ENCODE measurements at regions not wholly inside any gene's neighbourhood (a gene's known extent, or its start where the extent isn't known, plus 50 kb on each side); places are given as distances from the start of the nearest gene placed in this dataset.
"Not testable (repeated sequence)": the region's sequence is repeated elsewhere in the genome, so short reads cannot be mapped to it uniquely, and the experiment has no call there.

DNA sequence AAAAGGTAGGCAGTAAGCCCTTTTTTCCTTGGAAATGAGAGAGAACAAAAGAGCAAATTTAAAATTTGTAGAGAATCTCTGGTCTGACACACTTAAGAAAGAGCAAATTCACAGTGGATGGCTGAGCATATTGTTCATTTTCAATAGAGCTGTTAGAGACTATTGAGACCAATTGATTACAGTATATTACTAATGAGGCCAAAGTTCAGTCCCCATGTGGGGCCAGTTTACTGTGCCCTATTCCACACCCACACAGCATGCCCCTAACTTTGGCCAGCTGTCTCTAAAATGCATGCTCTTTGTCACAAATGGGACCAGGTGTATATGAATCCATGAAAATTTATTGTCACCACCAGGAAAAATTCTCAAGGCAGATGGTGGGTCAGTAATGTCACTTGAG is 470.5 kb downstream of the PCDH7 start:
- Mint-ChIP-seq H3K4me3 (no peak overlapping the region), H3K27me3 (no peaks in the 10 kb centered on the region), H3K4me1 (no peaks in the 10 kb centered on the region), H3K27ac (no peak overlapping the region), H3K36me3 (no peaks in the 10 kb centered on the region), H3K9me3 (peaks cover 0 to 12% (median 4%) of the 10 kb centered on the region in 8 donors)
- intact Hi-C loops (cut with micrococcal nuclease): no loop called here
- Histone ChIP-seq H3K36me3 (ENCODE audit: insufficient read depth, low read length) (no peaks in the 10 kb centered on the region), H3K27me3 (ENCODE audit: insufficient read depth, low read length) (no peaks in the 10 kb centered on the region), H3K9me3 (ENCODE audit: control insufficient read depth in 1 of 2, low read length in 2 of 2) (no peaks in the 10 kb centered on the region), H3K4me3 (ENCODE audit: low read length in 2 of 2) (no peak overlapping the region), H3K27ac (ENCODE audit: low read depth, low read length) (no peak overlapping the region), H3K4me1 (ENCODE audit: insufficient read depth, low read length) (no peaks in the 10 kb centered on the region)
- DNase-seq: no peak
- ChIA-PET POLR2A (ENCODE audit: partially characterized antibody) (no interaction called here), CTCF (ENCODE audit: partially characterized antibody) (no interaction called here)

DNA sequence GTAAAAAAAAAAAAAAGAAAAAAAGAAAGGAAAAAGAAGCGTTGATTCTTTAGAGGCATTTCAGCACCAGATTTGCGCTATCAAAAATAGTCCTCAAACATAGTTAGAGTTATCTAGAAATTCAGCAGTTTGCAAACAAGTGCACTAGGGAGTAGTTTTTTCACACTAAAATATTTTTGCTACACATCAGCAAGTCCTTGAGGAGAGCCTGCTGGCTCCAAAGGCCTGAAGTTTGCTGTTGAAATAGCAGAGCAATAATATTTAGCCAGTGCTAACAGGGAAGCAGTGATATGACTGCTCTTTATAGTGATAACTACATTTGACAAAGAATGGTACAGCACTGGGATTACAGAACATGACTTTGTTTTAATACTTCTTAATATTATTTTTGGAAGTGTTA is 472.2 kb downstream of the PCDH7 start:
- Mint-ChIP-seq H3K36me3 (no peaks in the 10 kb centered on the region), H3K27me3 (no peaks in the 10 kb centered on the region), H3K27ac (no peak overlapping the region), H3K4me1 (no peaks in the 10 kb centered on the region), H3K4me3 (no peak overlapping the region), H3K9me3 (peaks cover 5 to 16% (median 8%) of the 10 kb centered on the region in 8 donors)
- H3K27me3 ChIP-seq (ENCODE audit: insufficient read depth, low read length): no peaks in the 10 kb centered on the region
- CTCF ChIA-PET (ENCODE audit: partially characterized antibody): no interaction called here
- H3K36me3 ChIP-seq (ENCODE audit: insufficient read depth, low read length): no peaks in the 10 kb centered on the region
- H3K27ac ChIP-seq (ENCODE audit: low read depth, low read length): no peak overlapping the region
- H3K4me1 ChIP-seq (ENCODE audit: insufficient read depth, low read length): no peaks in the 10 kb centered on the region
- POLR2A ChIA-PET (ENCODE audit: partially characterized antibody): no interaction called here
- DNase-seq: no peak
- H3K9me3 ChIP-seq (ENCODE audit: control insufficient read depth in 1 of 2, low read length in 2 of 2): no peaks in the 10 kb centered on the region
- intact Hi-C loops (cut with micrococcal nuclease): no loop called here
- H3K4me3 ChIP-seq (ENCODE audit: low read length in 2 of 2): no peak overlapping the region

DNA sequence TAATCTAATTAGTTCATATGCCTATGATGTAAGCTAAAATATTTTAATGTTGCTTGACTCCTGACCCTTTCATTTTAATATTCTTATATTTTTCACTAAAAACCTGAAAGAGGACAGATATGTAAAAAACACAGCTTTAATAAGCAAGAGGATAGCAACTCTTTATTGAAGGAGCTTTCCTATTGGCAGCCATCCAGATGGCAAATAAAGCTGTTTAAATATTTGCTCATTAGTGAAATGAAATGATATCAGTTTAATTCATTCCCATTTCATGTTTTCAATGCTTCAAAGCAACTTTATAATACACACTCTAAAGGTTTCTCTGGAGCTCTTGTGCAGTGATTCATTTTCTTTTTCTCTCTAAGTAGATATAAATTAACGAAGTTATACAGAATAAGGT is 473.4 kb downstream of the PCDH7 start:
- no peak overlapping the region for H3K4me3 Mint-ChIP-seq
- no peak overlapping the region for H3K27ac ChIP-seq (ENCODE audit: low read depth, low read length)
- H3K9me3 ChIP-seq (ENCODE audit: control insufficient read depth in 1 of 2, low read length in 2 of 2): no peaks in the 10 kb centered on the region
- no peaks in the 10 kb centered on the region for H3K36me3 Mint-ChIP-seq
- ChIA-PET CTCF (ENCODE audit: partially characterized antibody) (no interaction called here), POLR2A (ENCODE audit: partially characterized antibody) (no interaction called here)
- peaks cover 8 to 19% (median 12%) of the 10 kb centered on the region in 8 donors for H3K9me3 Mint-ChIP-seq
- no peak overlapping the region for H3K4me3 ChIP-seq (ENCODE audit: low read length in 2 of 2)
- no peaks in the 10 kb centered on the region for H3K27me3 Mint-ChIP-seq
- no peak for DNase-seq
- H3K27ac Mint-ChIP-seq: no peak overlapping the region
- no peaks in the 10 kb centered on the region for H3K36me3 ChIP-seq (ENCODE audit: insufficient read depth, low read length)
- H3K4me1 ChIP-seq (ENCODE audit: insufficient read depth, low read length): no peaks in the 10 kb centered on the region
- no peaks in the 10 kb centered on the region for H3K27me3 ChIP-seq (ENCODE audit: insufficient read depth, low read length)
- intact Hi-C loops (cut with micrococcal nuclease): no loop called here
- no peaks in the 10 kb centered on the region for H3K4me1 Mint-ChIP-seq

DNA sequence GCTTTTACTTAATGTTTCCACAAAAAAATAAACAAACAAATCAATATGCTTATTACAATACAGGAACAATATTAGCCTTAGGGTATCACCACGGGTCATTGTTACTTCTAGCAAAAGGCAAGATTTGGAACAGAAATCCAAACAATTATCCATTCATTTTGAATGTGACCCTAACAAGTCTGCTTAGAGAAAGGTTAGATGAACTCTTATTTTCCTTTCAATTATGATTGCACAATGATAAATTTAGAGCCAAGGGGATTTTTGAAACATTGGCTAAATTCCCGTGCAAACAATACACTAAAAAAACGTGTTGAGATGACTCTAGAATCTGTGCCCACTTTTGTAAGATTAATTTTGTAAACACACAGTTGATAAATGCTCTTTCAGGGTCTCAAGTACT is 474.7 kb downstream of the PCDH7 start:
- no peak overlapping the region for H3K4me3 ChIP-seq (ENCODE audit: low read length in 2 of 2)
- H3K27me3 ChIP-seq (ENCODE audit: insufficient read depth, low read length): no peaks in the 10 kb centered on the region
- Mint-ChIP-seq H3K27ac (no peak overlapping the region), H3K36me3 (no peaks in the 10 kb centered on the region), H3K4me3 (no peak overlapping the region), H3K4me1 (no peaks in the 10 kb centered on the region), H3K27me3 (no peaks in the 10 kb centered on the region), H3K9me3 (peaks cover 8 to 28% (median 16%) of the 10 kb centered on the region in 8 donors)
- H3K27ac ChIP-seq (ENCODE audit: low read depth, low read length): no peak overlapping the region
- intact Hi-C loops (cut with micrococcal nuclease): no loop called here
- H3K36me3 ChIP-seq (ENCODE audit: insufficient read depth, low read length): no peaks in the 10 kb centered on the region
- CTCF ChIA-PET (ENCODE audit: partially characterized antibody): no interaction called here
- DNase-seq: no peak
- H3K9me3 ChIP-seq (ENCODE audit: control insufficient read depth in 1 of 2, low read length in 2 of 2): no peaks in the 10 kb centered on the region
- H3K4me1 ChIP-seq (ENCODE audit: insufficient read depth, low read length): no peaks in the 10 kb centered on the region
- POLR2A ChIA-PET (ENCODE audit: partially characterized antibody): no interaction called here

DNA sequence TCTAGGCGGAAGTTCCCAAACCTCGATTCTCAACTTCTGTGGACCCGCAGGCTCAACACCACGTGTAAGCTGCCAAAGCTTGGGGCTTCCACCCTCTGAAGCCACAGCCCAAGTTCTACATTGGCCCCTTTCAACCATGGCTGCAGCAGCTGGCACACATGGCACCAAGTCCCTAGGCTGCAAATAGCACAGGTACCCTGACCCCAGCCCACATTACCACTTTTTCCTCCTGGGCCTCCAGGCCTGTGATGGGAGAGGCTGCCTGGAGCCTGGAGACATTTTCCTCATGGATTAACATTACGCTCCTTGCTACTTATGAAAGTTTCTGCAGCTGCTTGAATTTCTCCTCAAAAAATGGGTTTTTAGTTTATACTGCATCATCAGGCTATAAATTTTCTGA is 479.5 kb downstream of the PCDH7 start:
- Mint-ChIP-seq H3K27ac (no peak overlapping the region), H3K36me3 (no peaks in the 10 kb centered on the region), H3K27me3 (no peaks in the 10 kb centered on the region), H3K9me3 (peaks cover 10 to 29% (median 22%) of the 10 kb centered on the region in 8 donors), H3K4me3 (no peak overlapping the region), H3K4me1 (no peaks in the 10 kb centered on the region)
- Histone ChIP-seq H3K36me3 (ENCODE audit: insufficient read depth, low read length) (no peaks in the 10 kb centered on the region), H3K4me1 (ENCODE audit: insufficient read depth, low read length) (no peaks in the 10 kb centered on the region), H3K27ac (ENCODE audit: low read depth, low read length) (no peak overlapping the region), H3K9me3 (ENCODE audit: control insufficient read depth in 1 of 2, low read length in 2 of 2) (no peaks in the 10 kb centered on the region), H3K4me3 (ENCODE audit: low read length in 2 of 2) (no peak overlapping the region), H3K27me3 (ENCODE audit: insufficient read depth, low read length) (no peaks in the 10 kb centered on the region)
- CTCF ChIA-PET (ENCODE audit: partially characterized antibody): no interaction called here
- intact Hi-C loops (cut with micrococcal nuclease): no loop called here
- DNase-seq: no peak
- POLR2A ChIA-PET (ENCODE audit: partially characterized antibody): no interaction called here

DNA sequence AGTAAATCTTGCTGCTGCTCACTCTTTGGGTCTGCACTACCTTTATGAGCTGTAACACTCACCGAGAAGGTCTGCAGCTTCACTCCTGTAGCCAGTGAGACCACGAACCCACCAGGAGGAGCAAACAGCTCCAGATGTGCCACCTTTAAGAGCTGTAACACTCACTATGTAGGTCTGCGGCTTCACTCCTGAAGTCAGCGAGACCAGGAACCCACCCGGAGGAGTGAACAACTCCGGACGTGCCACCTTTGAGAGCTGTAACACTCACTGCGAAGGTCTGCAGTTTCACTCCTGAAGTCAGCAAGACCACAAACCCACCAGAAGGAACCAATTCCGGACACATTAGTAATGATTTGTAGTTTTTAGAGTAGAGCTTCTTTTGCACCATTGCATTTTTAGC is 481.9 kb downstream of the PCDH7 start:
- H3K4me3 Mint-ChIP-seq; H3K4me1 Mint-ChIP-seq; H3K9me3 ChIP-seq (ENCODE audit: control insufficient read depth in 1 of 2, low read length in 2 of 2); H3K36me3 Mint-ChIP-seq; CTCF ChIA-PET (ENCODE audit: partially characterized antibody); H3K27me3 ChIP-seq (ENCODE audit: insufficient read depth, low read length); H3K4me3 ChIP-seq (ENCODE audit: low read length in 2 of 2); DNase-seq; H3K4me1 ChIP-seq (ENCODE audit: insufficient read depth, low read length); H3K27ac Mint-ChIP-seq; H3K27ac ChIP-seq (ENCODE audit: low read depth, low read length); H3K27me3 Mint-ChIP-seq; H3K36me3 ChIP-seq (ENCODE audit: insufficient read depth, low read length); POLR2A ChIA-PET (ENCODE audit: partially characterized antibody); intact Hi-C loops (cut with micrococcal nuclease): not testable (repeated sequence)
- peaks cover 5 to 20% (median 14%) of the 10 kb centered on the region in 8 donors for H3K9me3 Mint-ChIP-seq

DNA sequence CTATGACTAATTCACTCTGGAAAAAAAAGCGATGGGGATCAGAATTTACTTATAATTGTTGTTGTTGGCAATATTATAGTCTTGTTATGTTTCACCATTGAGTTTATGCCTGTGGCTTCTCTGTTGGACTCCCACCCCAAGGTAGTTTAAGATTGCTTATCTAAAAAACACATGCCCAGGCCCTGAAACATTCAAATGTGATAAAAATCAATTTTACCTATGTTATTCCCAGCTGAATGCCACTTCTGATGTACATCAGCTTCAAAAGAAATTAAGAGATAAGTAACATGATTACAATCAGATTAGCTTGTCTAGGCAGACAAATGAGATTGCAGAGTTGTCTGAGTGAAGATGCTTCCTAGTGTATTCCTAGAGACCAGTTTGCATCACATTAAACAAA is 484.7 kb downstream of the PCDH7 start:
- H3K36me3 Mint-ChIP-seq: no peaks in the 10 kb centered on the region
- ChIA-PET CTCF (ENCODE audit: partially characterized antibody) (no interaction called here), POLR2A (ENCODE audit: partially characterized antibody) (no interaction called here)
- no peaks in the 10 kb centered on the region for H3K36me3 ChIP-seq (ENCODE audit: insufficient read depth, low read length)
- no peaks in the 10 kb centered on the region for H3K4me1 ChIP-seq (ENCODE audit: insufficient read depth, low read length)
- no peak overlapping the region for H3K4me3 Mint-ChIP-seq
- H3K27me3 ChIP-seq (ENCODE audit: insufficient read depth, low read length): no peaks in the 10 kb centered on the region
- peaks cover 3 to 11% (median 6%) of the 10 kb centered on the region in 8 donors for H3K9me3 Mint-ChIP-seq
- H3K4me1 Mint-ChIP-seq: no peaks in the 10 kb centered on the region
- H3K27me3 Mint-ChIP-seq: no peaks in the 10 kb centered on the region
- no peak for DNase-seq
- intact Hi-C loops (cut with micrococcal nuclease): no loop called here
- no peak overlapping the region for H3K27ac ChIP-seq (ENCODE audit: low read depth, low read length)
- H3K9me3 ChIP-seq (ENCODE audit: control insufficient read depth in 1 of 2, low read length in 2 of 2): no peaks in the 10 kb centered on the region
- H3K4me3 ChIP-seq (ENCODE audit: low read length in 2 of 2): no peak overlapping the region
- peak overlapping the region in 1 of 7 donors; percentile 2 for H3K27ac Mint-ChIP-seq

DNA sequence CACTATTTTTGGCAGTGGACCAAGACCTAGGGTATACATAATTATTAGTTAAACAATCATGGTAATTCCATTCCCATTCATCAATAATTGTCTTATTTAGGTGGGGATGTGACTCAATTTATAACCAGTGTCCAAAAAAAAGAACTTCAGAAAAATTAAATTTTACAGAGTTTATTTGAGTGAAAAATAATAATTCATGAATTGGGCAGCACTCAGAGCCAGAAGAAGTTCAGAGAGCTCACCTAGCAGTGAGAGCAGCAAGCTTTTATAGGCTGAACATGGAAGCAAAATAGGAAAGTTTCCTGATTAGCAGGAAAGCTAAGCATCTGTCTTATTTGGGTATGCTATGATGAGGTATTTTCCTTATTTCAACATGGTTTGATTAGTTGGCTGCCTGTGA is 500.8 kb downstream of the PCDH7 start:
- DNase-seq: no peak
- Histone ChIP-seq H3K4me1 (ENCODE audit: insufficient read depth, low read length) (no peaks in the 10 kb centered on the region), H3K36me3 (ENCODE audit: insufficient read depth, low read length) (no peaks in the 10 kb centered on the region), H3K4me3 (ENCODE audit: low read length in 2 of 2) (no peak overlapping the region), H3K9me3 (ENCODE audit: control insufficient read depth in 1 of 2, low read length in 2 of 2) (no peaks in the 10 kb centered on the region), H3K27ac (ENCODE audit: low read depth, low read length) (no peak overlapping the region), H3K27me3 (ENCODE audit: insufficient read depth, low read length) (no peaks in the 10 kb centered on the region)
- Mint-ChIP-seq H3K4me3 (no peak overlapping the region), H3K9me3 (peaks cover 0 to 8% (median 4%) of the 10 kb centered on the region in 8 donors), H3K36me3 (no peaks in the 10 kb centered on the region), H3K27ac (no peak overlapping the region), H3K4me1 (no peaks in the 10 kb centered on the region), H3K27me3 (no peaks in the 10 kb centered on the region)
- ChIA-PET POLR2A (ENCODE audit: partially characterized antibody) (no interaction called here), CTCF (ENCODE audit: partially characterized antibody) (no interaction called here)
- intact Hi-C loops (cut with micrococcal nuclease): no loop called here
